ENCODE measurements at regions not wholly inside any gene's neighbourhood (a gene's known extent, or its start where the extent isn't known, plus 50 kb on each side); places are given as distances from the start of the nearest gene placed in this dataset.
"Not testable (repeated sequence)": the region's sequence is repeated elsewhere in the genome, so short reads cannot be mapped to it uniquely, and the experiment has no call there.

GRCh38 chr4:132386130-132386529 is 763.0 kb upstream of the PCDH10 start:
- DNase-seq, result no peak

- no peak for DNase-seq
Measured at GRCh38 chr4:132387060-132387459, 762.0 kb upstream of the PCDH10 start.

GRCh38 chr4:132395561-132395960 is 753.5 kb upstream of the PCDH10 start:
- DNase-seq, result no peak

DNA sequence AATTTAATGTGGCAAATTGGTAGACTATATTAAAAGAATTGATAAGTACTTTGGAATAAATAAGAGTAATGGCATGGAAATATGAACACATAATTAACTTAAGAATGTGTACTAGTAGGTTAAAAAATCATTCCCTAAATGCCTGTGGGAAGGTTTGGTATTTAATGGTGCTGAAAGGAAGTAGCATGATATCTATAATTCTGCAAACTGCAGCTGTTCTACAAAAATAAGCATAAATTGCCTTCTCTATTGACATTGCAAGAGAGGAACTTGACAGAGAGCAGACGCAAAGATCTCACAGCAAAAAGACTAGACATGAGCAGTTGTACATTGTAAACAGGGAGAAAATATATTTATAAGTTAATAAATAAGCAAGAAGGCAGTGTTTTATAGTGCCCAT is 752.5 kb upstream of the PCDH10 start:
- no peak for DNase-seq

- DNase-seq, result no peak
Measured at GRCh38 chr4:132417220-132417619, 731.9 kb upstream of the PCDH10 start.

- no peak for DNase-seq
Measured at GRCh38 chr4:132427125-132427524, 722.0 kb upstream of the PCDH10 start.

DNA sequence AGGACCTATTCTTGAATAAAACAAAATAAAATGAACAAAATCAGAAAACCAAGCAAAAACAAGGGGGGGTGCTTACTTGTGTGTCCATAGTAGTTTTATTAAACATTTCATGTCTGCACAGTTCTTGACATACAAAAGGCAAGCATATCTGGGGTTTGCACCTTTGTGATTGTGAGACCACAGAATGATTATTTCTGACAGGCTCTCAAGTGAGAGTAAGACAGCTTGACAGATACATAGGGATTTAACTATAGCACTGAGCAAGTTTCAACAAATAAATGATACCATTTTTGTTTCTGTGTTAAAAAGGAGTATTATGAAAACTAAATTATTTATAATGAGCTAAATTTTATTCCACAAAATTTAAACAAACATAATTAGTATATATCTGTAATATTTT is 712.0 kb upstream of the PCDH10 start:
- no peak for DNase-seq

DNA sequence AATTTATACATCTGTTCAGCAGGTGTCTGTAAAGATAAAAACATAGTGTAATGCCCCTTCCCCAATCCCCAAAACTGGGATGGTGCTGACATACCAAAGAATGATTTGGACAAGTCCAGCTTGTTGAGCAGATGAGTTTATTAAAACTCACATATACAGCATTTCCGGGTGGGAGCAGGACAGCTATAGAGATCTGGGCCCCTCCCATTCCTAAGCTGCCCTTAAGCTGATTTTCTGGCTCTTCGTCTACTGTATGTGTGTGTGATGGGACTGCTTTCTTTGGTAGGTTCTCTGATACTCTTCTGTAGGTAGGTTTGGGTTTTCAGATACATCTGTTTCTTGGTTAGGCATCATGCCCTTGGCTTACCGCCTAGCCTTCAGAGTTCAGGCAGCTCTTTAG is 703.7 kb upstream of the PCDH10 start:
- no peak for DNase-seq

DNA sequence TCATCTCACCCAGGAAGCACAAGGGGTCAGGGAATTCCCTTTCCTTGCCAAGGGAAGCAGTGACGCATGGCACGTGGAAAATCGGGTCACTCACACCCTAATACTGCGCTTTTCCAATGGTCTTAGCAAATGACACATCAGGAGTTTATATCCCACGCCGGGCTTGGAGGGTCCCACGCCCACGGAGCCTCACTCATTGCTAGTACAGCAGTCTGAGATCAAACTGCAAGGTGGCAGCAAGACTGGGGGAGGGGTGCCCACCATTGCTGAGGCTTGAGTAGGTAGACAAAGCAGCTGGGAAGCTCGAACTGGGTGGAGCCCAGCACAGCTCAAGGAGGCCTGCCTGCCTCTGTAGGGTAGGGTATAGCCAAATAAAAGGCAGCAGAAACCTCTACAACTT is 691.1 kb upstream of the PCDH10 start:
- not testable (repeated sequence) for DNase-seq

DNA sequence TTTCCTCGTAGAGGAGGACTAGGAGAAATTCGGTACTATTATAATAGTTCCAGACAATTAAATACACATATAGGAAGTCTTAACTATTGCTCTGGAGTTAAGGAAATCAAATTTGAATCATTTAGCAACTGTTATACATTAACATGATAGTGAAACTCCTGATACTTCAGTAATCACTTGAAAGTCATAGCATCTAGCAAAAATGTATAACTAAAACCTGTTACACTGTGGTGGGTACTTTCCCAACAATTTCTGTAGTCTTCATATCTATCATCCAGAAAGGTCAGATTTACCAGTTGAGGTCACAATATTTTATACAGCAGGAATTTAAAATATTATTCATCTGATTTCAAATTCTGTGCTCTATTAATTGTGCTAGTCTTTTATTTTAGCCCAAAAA is 669.6 kb upstream of the PCDH10 start:
- no peak for DNase-seq

GRCh38 chr4:132488555-132488954 is 660.5 kb upstream of the PCDH10 start:
- no peak for DNase-seq

DNA sequence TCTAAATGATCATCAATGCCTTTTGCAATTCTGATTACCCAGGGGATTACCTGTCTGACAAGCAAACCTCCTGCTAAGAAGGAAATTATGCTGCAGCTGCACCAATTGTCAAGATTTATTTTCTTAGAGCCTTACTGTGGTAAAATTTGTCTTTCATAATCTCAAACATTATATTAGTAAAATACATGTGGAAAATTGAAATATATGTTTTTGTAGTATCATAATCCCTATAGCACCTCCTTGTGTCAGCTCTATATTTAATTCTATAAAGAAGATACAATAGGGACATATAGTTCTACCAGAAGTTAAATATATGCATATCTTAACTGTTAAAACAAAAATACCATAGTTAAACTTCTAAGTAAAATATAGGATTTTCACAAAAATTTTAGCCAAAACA is 655.6 kb upstream of the PCDH10 start:
- no peak for DNase-seq

DNA sequence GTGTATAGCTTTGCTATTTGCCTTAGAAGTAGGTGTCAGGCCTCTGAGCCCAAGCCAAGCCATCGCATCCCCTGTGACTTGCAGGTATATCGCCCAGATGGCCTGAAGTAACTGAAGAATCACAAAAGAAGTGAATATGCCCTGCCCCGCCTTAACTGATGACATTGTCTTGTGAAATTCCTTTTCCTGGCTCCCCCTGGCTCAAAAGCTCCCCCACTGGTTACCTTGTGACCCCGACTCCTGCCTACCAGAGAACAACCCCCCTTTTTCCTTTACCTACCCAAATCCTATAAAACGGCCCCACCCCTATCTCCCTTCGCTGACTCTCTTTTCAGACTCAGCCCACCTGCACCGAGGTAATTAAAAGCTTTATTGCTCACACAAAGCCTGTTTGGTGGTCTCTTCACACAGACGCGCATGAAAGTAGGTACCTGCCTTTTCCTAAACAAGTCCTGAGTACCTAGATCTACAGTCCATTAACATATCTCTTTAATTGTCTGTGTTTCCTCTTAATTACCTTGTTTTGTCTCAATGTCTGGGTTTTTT is 653.8 kb upstream of the PCDH10 start:
- DNase-seq, result not testable (repeated sequence)

- no peak for DNase-seq
Measured at GRCh38 chr4:132498215-132498614, 650.9 kb upstream of the PCDH10 start.

DNA sequence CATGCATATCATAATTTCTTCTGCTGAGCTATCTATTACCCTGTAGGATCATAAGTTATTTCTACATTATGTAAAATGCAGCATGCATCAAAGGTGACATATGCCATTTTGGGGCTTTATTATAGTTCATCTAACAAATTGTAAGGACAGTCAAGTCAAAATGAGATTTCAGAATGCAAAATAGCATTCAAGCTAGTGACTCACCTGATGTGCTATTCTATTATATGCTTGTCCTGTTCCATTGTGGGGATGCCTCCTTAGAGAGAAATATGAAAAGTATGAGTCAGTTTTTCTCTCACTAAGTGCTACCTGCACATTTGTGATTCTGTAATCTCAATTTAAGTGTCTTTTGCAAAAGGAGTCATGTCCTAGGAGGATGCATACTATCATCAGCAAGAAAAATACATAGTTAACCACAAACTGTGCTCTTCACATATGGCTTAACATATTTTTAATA is 647.0 kb upstream of the PCDH10 start:
- no peak for DNase-seq

DNA sequence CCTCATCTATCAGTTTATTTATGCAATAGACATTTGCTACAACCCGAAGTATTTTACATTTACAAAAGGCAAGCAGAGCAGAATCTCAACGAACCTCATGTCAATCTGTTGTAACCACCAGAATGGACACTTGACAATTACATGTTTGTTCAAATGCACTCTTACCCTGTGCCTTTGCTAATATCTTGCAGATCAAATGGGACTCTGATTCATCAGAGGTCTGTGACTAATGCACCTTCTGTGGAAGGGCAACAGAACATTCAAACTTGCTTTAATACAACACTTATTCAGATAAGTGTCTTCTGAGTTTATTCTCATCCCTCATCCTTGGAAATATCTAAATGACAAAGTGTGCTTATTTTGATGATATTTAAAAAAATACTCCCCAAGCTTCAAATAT is 644.7 kb upstream of the PCDH10 start:
- DNase-seq, result no peak

- no peak for DNase-seq
Measured at GRCh38 chr4:132506568-132506967, 642.5 kb upstream of the PCDH10 start.

- no peak for DNase-seq
Measured at GRCh38 chr4:132513491-132513890, 635.6 kb upstream of the PCDH10 start.

GRCh38 chr4:132526652-132527051 is 622.4 kb upstream of the PCDH10 start:
- no peak for DNase-seq

DNA sequence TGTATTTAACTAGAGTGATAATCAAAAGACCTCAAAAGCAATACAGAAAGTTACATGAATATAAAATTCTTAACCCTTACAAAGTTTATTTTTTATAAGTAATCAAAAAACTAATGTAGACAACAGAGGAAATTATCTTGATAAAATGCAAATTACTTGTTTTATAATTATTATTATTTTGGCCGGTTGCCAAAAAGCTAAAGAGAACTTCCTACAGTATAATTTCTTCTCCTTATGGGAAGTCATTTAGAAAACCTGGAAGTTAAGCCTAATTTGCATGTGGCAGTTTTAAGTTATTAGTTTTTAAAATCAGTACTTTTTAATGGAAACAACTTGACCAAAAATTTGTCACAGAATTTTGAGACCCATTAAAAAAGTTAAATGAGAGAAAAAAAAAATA is 621.3 kb upstream of the PCDH10 start:
- DNase-seq, result no peak

DNA sequence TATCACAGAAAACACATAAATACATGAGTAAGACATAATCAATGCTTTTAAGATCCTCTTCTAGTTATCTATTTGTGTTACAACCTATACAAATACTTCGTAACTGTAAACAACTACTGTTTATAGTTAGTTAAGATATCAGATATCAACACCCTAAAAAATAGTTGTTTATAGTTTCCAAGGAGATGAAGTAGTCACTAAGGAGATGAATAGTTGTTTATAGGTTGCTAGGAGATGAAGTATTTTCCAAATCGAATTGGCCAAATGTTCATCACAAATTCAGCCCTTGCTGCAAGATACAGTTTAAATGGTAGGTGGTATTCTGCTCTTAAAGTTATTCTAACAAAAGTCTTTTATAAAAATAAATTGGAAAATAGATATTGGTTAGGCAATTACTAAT is 618.2 kb upstream of the PCDH10 start:
- no peak for DNase-seq

DNA sequence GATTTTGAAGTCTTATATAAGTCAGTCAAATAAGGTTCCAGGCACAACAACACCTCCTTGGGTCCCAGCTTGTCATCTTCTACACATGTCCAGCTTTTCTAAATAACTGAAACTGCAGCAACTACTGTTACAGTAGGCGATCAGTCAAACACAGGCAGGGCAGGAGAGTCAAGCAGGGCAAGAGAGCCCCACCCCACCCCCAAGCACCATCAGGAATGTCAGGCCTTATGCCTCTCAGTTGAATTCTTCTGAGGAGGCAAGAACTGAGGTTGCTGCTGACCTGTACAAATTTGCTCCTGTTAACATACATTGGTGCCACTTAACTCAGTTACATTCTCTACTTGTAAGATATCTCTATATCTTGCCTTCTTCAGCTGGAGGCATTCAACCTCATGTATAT is 608.8 kb upstream of the PCDH10 start:
- DNase-seq, result no peak

DNA sequence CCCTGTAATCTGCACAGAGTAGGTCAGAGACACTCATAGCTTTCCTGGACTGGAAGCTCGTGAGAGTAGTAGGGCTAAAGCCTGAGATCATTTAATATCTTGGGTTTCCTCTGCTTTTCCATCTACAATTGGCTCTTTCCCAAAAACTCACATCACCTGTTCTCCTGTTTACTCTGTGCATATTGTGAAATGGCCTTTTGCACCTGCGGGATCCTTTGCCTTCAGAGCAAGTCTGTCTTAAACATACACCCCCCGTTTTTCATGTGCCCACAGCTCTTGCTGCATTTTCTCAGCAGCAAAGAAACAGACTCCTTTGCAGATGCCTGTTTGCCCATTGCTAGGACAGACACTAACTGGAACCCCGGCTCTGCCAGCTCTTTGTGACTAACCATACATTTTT is 608.3 kb upstream of the PCDH10 start:
- no peak for DNase-seq

DNA sequence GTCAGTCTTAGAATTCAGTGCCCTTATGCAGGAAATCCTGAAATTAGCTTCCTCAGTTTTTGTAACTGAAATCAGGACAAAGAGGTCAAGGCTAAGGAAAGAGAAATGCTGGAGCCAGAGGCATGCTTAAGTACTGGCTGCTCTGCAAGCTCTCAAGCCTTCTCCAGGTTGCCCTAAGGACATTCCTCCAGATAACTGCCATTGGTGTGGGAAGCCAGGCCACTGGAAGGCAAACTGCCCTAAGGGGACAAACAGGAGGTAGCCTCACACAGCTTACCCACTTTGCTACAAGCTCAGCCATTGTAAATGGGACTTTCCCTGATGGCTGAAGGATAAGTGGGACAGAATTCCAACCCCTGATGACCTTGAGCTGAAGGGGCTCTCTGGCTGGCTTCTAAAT is 606.9 kb upstream of the PCDH10 start:
- no peak for DNase-seq

- DNase-seq, result no peak
Measured at GRCh38 chr4:132548463-132548862, 600.6 kb upstream of the PCDH10 start.

DNA sequence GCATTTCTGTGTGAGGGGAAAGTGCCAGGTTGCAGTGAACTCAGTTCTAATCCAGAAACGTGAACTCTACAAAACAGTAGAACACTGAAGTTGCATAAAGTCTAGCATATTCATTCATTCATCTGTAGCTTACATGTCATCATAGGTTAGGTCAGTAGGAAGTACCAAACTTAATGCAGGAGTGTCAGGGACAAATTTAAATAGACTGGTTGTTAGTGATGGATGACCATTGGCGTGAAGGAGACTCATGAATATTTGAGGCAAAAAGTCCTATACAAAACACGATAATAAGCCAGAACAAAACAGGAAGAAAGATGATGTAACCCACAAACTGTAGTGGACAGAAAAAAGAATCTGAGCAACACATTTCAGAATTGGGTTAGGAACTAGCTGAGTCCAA is 592.8 kb upstream of the PCDH10 start:
- no peak for DNase-seq

All from NCI-H187 (cell line).